GM23248 (cell line): ENCODE measurements at regions not wholly inside any gene's neighbourhood (a gene's known extent, or its start where the extent isn't known, plus 50 kb on each side); places are given as distances from the start of the nearest gene placed in this dataset.

Experiments used
- DNase-seq: peaks from one replicate; pipeline ENCODE4 v3.0.0-alpha.2; 2015
- H2AFZ ChIP-seq: fragments of 200-600 bp; sonication (generic); 2 replicates; pipeline ENCODE4 v1.6.1; 2016; ENCODE audit warnings: antibody characterized with exemption
- H3F3A ChIP-seq: fragments of 200-600 bp; sonication (generic); 2 replicates; pipeline ENCODE4 v1.6.1; 2016; ENCODE audit warnings: mild to moderate bottlenecking, antibody characterized with exemption, mixed run types; ENCODE audit not compliant: insufficient read depth
- H3K27ac ChIP-seq: fragments of 200-600 bp; sonication (generic); 2 replicates; pipeline ENCODE4 v1.5.1; 2016; ENCODE audit warnings: mild to moderate bottlenecking
- H3K27me3 ChIP-seq: fragments of 200-600 bp; sonication (generic); replicated peaks from 2 replicates; pipeline ENCODE4 v1.6.1; 2016; ENCODE audit warnings: mild to moderate bottlenecking; ENCODE audit not compliant: insufficient read depth
- H3K36me3 ChIP-seq: fragments of 200-600 bp; sonication (generic); 2 replicates; pipeline ENCODE4 v1.6.1; 2016; ENCODE audit warnings: low read depth, mild to moderate bottlenecking
- H3K4me1 ChIP-seq: fragments of 200-600 bp; sonication (generic); 2 replicates; pipeline ENCODE4 v1.6.1; 2016; ENCODE audit warnings: mild to moderate bottlenecking; ENCODE audit not compliant: insufficient read depth
- H3K4me2 ChIP-seq: fragments of 200-600 bp; sonication (generic); one replicate; pipeline ENCODE4 v1.6.1; 2016; ENCODE audit warnings: mild to moderate bottlenecking; ENCODE audit not compliant: unreplicated experiment
- H3K4me3 ChIP-seq: fragments of 200-600 bp; sonication (generic); 2 replicates; pipeline ENCODE4 v1.5.1; 2016; ENCODE audit warnings: mild to moderate bottlenecking
- H3K79me2 ChIP-seq: fragments of 200-600 bp; sonication (generic); 2 replicates; pipeline ENCODE4 v1.6.1; 2016; ENCODE audit warnings: mild to moderate bottlenecking; ENCODE audit not compliant: insufficient read depth
- H3K9ac ChIP-seq: fragments of 200-600 bp; sonication (generic); 2 replicates; pipeline ENCODE4 v1.6.1; 2016; ENCODE audit warnings: mild to moderate bottlenecking
- H3K9me2 ChIP-seq: fragments of 200-600 bp; sonication (generic); 2 replicates; pipeline ENCODE4 v1.6.1; 2016; ENCODE audit warnings: mixed run types, mild to moderate bottlenecking, moderate library complexity; ENCODE audit not compliant: insufficient read depth
- H3K9me3 ChIP-seq: fragments of 200-600 bp; sonication (generic); one replicate; pipeline ENCODE4 v1.6.1; 2017; ENCODE audit warnings: low read depth
- H4K20me1 ChIP-seq: fragments of 200-600 bp; sonication (generic); 2 replicates; pipeline ENCODE4 v1.6.0; 2016; ENCODE audit not compliant: insufficient read depth
- EZH2 ChIP-seq: fragments of 200-600 bp; sonication (generic); IDR thresholded peaks from 2 replicates; pipeline ENCODE4 v1.6.1; 2018; ENCODE audit warnings: antibody characterized with exemption, mild to moderate bottlenecking; ENCODE audit not compliant: insufficient read depth, poor library complexity, severe bottlenecking
- EZH2phosphoT487 ChIP-seq: fragments of 200-600 bp; sonication (generic); IDR thresholded peaks from 2 replicates; pipeline ENCODE4 v1.6.1; 2018; ENCODE audit warnings: antibody characterized with exemption, moderate library complexity, mild to moderate bottlenecking, low read depth; ENCODE audit not compliant: insufficient read depth
- WGBS, 2 experiments: methylation state at CpG; one replicate each; pipeline ENCODE4 v1.1.6; 2015 to 2017; ENCODE audit warnings: low lambda C conversion rate in 2 of 2, low coverage in 1 of 2; ENCODE audit errors: missing lambda C conversion rate in 2 of 2; 5-methylcytosine and 5-hydroxymethylcytosine counted together
- in situ Hi-C: fragments of 300-500 bp; cut with MboI; formaldehyde crosslinking; loops from 2 replicates; pipeline ENCODE4 v1.15.0; 2020

DNA sequence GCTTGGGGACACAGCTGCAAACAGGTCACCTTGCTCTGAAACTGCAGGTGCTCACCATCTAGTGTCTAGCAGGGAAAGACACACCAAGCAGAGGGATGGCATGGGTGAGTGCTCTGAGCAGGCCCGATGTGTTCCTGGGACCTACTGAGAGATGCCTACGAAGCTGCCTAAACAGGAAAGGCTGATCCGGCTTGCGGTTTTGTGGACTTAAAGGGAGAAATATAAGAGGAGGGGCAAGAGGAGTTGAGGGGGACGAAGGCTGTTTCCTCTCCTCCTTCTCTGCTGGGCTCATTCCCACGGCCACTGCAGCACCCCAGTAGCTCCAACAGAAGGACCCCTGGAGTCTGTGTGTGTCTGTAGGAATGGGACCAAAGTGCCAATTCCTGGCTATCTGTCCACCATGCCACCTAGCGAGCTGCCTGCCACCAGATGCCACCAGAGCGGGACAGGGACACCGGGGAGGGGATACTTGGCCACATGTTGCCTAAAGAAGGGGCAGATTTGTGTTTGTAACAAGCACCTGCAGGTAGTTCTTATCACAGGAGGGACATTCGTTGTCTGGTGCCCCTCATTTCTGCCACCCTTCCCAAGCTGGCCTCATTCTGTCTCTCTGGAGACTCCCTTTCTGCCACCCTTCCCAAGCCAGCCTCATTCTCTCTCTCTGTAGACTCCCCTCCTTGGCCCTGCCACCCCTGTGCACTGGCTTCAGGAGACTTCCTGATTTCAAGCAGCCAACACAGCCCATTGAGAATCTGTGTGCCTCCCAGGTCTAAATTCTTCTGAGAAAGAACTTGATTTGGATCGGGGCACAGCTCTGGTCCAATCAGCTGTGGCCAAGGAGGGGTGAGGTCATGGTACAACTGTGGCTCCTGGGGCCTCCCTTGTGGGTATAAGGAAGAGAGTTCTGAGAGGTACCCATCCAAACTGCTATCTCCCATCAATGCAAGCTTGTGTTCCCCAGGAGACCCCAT, 221.8 kb downstream of the ANKRD60 start:
- Histone ChIP-seq H3K9me2 (no peaks in the 10 kb centered on the region), H3K9ac (no peak overlapping the region), H3K27ac (no peak overlapping the region), H3K4me1 (no peaks in the 10 kb centered on the region), H3K36me3 (no peaks in the 10 kb centered on the region), H3K4me3 (no peak overlapping the region), H3K9me3 (no peaks in the 10 kb centered on the region), H3K4me2 (no peak overlapping the region), H4K20me1 (no peaks in the 10 kb centered on the region), H3K79me2 (no peaks in the 10 kb centered on the region), H2AFZ (no peak overlapping the region), H3K27me3 (no peaks in the 10 kb centered on the region), H3F3A (no peaks in the 10 kb centered on the region)
- DNase-seq = no peak
- in situ Hi-C loops = no loop called here
- TF ChIP-seq EZH2 = no peak
- TF ChIP-seq EZH2phosphoT487 = no peak
- WGBS, 2 experiments = 92 to 95% methylated on average over 11 of the region's 11 CpGs

DNA sequence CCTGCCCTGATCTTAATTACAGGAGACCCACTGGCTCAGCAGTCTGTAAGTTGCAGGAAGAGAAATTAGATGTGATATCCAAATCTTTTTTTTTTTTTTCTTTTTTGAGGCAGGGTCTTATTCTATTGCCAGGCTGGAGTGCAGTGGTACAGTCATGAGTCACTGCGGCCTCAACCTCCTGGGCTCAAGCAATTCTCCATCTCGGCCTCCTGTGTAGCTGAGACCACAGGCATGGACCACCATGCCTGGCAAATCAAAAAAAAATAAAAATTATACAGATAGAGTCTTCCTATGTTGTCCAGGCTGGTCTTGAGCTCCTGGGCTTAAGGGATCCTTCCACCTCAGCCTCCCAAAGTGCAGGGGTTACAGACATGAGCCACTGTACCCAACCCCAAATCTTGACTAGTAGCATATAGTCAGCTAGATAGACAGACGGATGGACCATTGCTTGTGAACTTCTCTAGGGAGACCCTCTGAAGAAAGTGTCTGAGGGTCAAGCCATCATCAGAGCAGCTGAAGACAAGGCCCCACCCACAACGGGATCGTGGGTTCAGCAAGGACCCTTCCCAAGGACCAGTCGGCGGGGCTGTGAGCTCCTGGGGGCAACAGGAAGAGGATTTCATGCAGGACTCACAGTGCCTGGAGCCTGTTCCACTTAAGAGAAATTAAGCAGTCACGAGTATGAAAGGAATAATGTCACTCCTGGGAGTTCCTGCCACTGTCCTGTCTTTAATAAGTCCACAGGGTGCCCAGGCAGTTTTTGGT, 222.7 kb downstream of the ANKRD60 start:
- WGBS, 2 experiments = 89 to 97% methylated on average over 8 of the region's 8 CpGs
- Histone ChIP-seq H2AFZ (no peak overlapping the region), H3K4me1 (no peaks in the 10 kb centered on the region), H3K27ac (no peak overlapping the region), H3K9ac (no peak overlapping the region), H3K27me3 (no peaks in the 10 kb centered on the region), H3K4me3 (no peak overlapping the region), H3K9me3 (no peaks in the 10 kb centered on the region), H3K36me3 (no peaks in the 10 kb centered on the region), H3K4me2 (no peak overlapping the region), H3K79me2 (no peaks in the 10 kb centered on the region), H3F3A (no peaks in the 10 kb centered on the region), H4K20me1 (no peaks in the 10 kb centered on the region), H3K9me2 (no peaks in the 10 kb centered on the region)
- no peak for DNase-seq
- in situ Hi-C loops = no loop called here
- TF ChIP-seq EZH2phosphoT487 (no peak), EZH2 (no peak)

DNA sequence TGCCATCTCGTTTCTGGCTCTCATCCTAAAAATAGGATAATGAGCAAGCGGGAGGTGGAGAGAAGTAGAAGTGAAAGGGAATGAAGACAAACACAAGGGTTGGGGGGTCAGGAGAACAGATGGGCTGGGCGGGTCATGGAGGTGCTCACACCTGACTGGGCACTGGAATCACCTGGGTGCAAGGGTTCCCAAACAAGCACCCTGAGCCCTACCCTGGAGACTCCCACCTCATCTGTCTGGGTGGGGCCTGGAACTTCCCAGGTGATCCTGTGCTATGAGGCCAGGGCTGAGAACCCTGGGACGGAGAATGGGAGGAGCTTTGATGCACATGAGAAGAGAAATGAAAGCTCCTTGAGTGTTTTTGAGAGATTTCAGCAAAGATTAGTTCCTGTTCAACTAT, 223.6 kb downstream of the ANKRD60 start:
- Histone ChIP-seq H3K9me2 (no peaks in the 10 kb centered on the region), H3K4me2 (no peak overlapping the region), H3K9ac (no peak overlapping the region), H3K27me3 (no peaks in the 10 kb centered on the region), H2AFZ (no peak overlapping the region), H3K9me3 (no peaks in the 10 kb centered on the region), H3K27ac (no peak overlapping the region), H4K20me1 (no peaks in the 10 kb centered on the region), H3K4me3 (no peak overlapping the region), H3K79me2 (no peaks in the 10 kb centered on the region), H3K4me1 (no peaks in the 10 kb centered on the region), H3K36me3 (no peaks in the 10 kb centered on the region), H3F3A (no peaks in the 10 kb centered on the region)
- TF ChIP-seq EZH2phosphoT487 (no peak), EZH2 (no peak)
- 91 to 92% methylated on average over 4 of the region's 4 CpGs for WGBS, 2 experiments
- no peak for DNase-seq
- in situ Hi-C loops = no loop called here

GRCh38 chr20:58004146-58004545, 224.3 kb downstream of the ANKRD60 start:
- Histone ChIP-seq H3K27ac (no peak overlapping the region), H3K9ac (no peak overlapping the region), H3K9me2 (no peaks in the 10 kb centered on the region), H3F3A (no peaks in the 10 kb centered on the region), H2AFZ (no peak overlapping the region), H4K20me1 (no peaks in the 10 kb centered on the region), H3K79me2 (no peaks in the 10 kb centered on the region), H3K36me3 (no peaks in the 10 kb centered on the region), H3K4me1 (no peaks in the 10 kb centered on the region), H3K4me2 (no peak overlapping the region), H3K27me3 (no peaks in the 10 kb centered on the region), H3K9me3 (no peaks in the 10 kb centered on the region), H3K4me3 (no peak overlapping the region)
- DNase-seq = no peak
- 96 to 99% methylated on average over 7 of the region's 7 CpGs for WGBS, 2 experiments
- in situ Hi-C loops = no loop called here
- no peak for TF ChIP-seq EZH2phosphoT487
- no peak for TF ChIP-seq EZH2
